ENCODE measurements at regions not wholly inside any gene's neighbourhood (a gene's known extent, or its start where the extent isn't known, plus 50 kb on each side); places are given as distances from the start of the nearest gene placed in this dataset.

- DNase-seq: peak; percentile 50
Observed at GRCh38 chr11:121722431-121723245, 269.9 kb upstream of the SORL1-AS1 start.

- DNase-seq: no peak
Observed at GRCh38 chr11:121721961-121722360, 269.2 kb upstream of the SORL1-AS1 start.

GRCh38 chr11:121721448-121721847 is 268.7 kb upstream of the SORL1-AS1 start:
- no peak for DNase-seq

- DNase-seq: no peak
Observed at GRCh38 chr11:121717296-121717695, 264.5 kb upstream of the SORL1-AS1 start.

- DNase-seq: no peak
Observed at GRCh38 chr11:121716060-121716459, 263.3 kb upstream of the SORL1-AS1 start.

- DNase-seq: no peak
Observed at GRCh38 chr11:121715405-121715804, 262.6 kb upstream of the SORL1-AS1 start.

- DNase-seq: no peak
Observed at GRCh38 chr11:121714351-121714750, 261.6 kb upstream of the SORL1-AS1 start.

- no peak for DNase-seq
Observed at GRCh38 chr11:121711939-121712338, 259.2 kb upstream of the SORL1-AS1 start.

- DNase-seq: no peak
Observed at GRCh38 chr11:121711236-121711635, 258.5 kb upstream of the SORL1-AS1 start.

GRCh38 chr11:121706884-121707420 is 254.2 kb upstream of the SORL1-AS1 start:
- DNase-seq: no peak

GRCh38 chr11:121703201-121703600 is 250.4 kb upstream of the SORL1-AS1 start:
- no peak for DNase-seq

GRCh38 chr11:121700968-121701367 is 248.2 kb upstream of the SORL1-AS1 start:
- DNase-seq: no peak

- DNase-seq: no peak
Observed at GRCh38 chr11:121699801-121700200, 247.0 kb upstream of the SORL1-AS1 start.

GRCh38 chr11:121696931-121697670 is 244.3 kb upstream of the SORL1-AS1 start:
- no peak for DNase-seq

- no peak for DNase-seq
Observed at GRCh38 chr11:121696177-121696871, 243.6 kb upstream of the SORL1-AS1 start.

GRCh38 chr11:121692236-121692635 is 239.5 kb upstream of the SORL1-AS1 start:
- DNase-seq: no peak

- no peak for DNase-seq
Observed at GRCh38 chr11:121688860-121689614, 236.3 kb upstream of the SORL1-AS1 start.

- DNase-seq: no peak
Observed at GRCh38 chr11:121688055-121688491, 235.3 kb upstream of the SORL1-AS1 start.

GRCh38 chr11:121683791-121684190 is 231.0 kb upstream of the SORL1-AS1 start:
- DNase-seq: no peak

Data from activated CD8-positive, alpha-beta memory T cell treated with anti-CD3 and anti-CD28 coated beads, Interleukin-2, amount 50 U/mL, for 48 hours (primary cell).